ENCODE measurements at regions not wholly inside any gene's neighbourhood (a gene's known extent, or its start where the extent isn't known, plus 50 kb on each side); places are given as distances from the start of the nearest gene placed in this dataset.
"Not testable (repeated sequence)": the region's sequence is repeated elsewhere in the genome, so short reads cannot be mapped to it uniquely, and the experiment has no call there.

DNA sequence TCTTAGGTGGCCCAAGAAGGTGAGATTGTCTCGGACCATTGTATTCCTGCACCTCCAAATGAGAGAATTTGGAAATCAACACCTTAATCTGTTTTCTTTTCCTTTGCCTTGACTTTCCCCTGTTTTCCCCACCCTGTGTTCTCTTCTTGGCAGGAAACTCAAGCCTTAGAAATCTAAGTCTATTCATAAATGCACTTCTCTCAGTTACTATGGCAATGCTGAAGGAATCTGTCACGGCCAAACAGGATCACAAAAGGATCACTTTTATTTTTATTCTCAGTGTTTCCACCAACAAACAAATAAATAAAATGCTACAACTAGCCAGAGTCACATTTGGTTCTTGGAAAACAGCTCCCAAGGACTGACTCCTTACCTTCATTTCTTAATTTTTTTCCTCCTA lies 270.5 kb downstream of the BCAT1 start:
- TF ChIP-seq, protein P1, sequence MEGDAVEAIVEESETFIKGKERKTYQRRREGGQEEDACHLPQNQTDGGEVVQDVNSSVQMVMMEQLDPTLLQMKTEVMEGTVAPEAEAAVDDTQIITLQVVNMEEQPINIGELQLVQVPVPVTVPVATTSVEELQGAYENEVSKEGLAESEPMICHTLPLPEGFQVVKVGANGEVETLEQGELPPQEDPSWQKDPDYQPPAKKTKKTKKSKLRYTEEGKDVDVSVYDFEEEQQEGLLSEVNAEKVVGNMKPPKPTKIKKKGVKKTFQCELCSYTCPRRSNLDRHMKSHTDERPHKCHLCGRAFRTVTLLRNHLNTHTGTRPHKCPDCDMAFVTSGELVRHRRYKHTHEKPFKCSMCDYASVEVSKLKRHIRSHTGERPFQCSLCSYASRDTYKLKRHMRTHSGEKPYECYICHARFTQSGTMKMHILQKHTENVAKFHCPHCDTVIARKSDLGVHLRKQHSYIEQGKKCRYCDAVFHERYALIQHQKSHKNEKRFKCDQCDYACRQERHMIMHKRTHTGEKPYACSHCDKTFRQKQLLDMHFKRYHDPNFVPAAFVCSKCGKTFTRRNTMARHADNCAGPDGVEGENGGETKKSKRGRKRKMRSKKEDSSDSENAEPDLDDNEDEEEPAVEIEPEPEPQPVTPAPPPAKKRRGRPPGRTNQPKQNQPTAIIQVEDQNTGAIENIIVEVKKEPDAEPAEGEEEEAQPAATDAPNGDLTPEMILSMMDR (IDR thresholded peaks at IDR 0.05; ENCODE audit: insufficient read depth, low read length, severe bottlenecking) = no peak
- Histone ChIP-seq H3K27me3 (ENCODE audit: control insufficient read depth, insufficient read depth, low read length) (no peaks in the 10 kb centered on the region), H3K4me3 (ENCODE audit: low read depth, low read length) (no peak overlapping the region), H3K36me3 (ENCODE audit: control insufficient read depth, insufficient read depth, low read length) (no peaks in the 10 kb centered on the region)
- FAIRE-seq (no peak), DNase-seq (ENCODE audit: low read depth) (no peak)

DNA sequence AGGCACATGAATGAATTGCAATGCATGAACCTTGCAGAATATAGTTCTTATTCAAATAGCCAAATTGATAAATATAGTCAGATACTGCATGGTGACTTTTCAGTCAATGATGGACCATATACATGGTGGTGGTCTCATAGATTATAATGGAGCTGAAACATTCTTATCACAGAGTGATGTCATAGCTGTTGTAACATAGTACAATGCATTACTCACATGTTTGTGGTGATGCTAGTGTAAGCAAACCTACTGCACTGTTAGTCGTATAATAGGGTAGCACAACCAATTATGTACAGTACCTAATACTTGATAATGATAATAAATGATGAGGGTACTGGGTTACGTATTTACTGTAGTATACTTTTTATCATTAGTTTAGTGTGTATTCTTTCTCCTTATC lies 280.3 kb downstream of the BCAT1 start:
- DNase-seq (ENCODE audit: low read depth) = peak; percentile 37
- FAIRE-seq = no peak
- H3K4me3 ChIP-seq (ENCODE audit: low read depth, low read length) = no peak overlapping the region

DNA sequence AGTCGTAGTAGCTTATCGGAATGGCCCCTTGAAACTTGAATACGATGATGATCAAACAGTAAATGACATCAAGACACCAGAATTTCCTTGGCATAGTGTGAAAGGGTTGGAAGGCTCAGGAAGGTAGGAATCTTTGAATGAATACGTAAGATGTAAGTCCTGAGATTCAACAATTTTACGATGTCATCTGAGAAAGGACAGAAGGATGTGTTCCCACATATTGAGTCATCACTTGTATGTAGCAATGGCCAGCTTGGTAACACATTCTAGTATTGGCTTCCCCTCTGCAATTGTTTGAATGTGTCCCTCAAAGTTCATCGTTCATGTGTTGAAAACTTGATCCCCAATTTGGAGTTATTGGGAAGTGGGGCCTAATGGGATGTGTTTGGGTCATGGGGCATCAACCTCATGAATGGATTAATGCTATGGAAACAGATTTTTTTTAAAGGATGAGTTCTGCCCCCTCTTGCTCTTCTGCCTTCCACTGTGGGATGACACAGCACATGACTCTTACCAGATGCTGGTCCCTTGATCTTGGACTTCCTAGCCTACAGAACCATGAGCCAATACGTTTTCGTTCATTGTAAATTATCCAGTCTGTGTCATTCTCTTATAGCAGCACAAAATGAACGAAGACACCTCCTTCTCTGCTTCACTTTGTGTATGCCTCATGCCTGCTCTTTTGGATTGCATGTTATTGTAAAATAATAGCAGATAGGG lies 284.6 kb downstream of the BCAT1 start:
- no peaks in the 10 kb centered on the region for H3K27me3 ChIP-seq (ENCODE audit: control insufficient read depth, insufficient read depth, low read length)
- TF ChIP-seq, protein P1 (IDR thresholded peaks at IDR 0.05; ENCODE audit: insufficient read depth, low read length, severe bottlenecking) = no peak
- FAIRE-seq (no peak), DNase-seq (ENCODE audit: low read depth) (peak; percentile 13)
- H3K4me3 ChIP-seq (ENCODE audit: low read depth, low read length) = no peak overlapping the region
- H3K36me3 ChIP-seq (ENCODE audit: control insufficient read depth, insufficient read depth, low read length) = no peaks in the 10 kb centered on the region

More for the DNA sequence above, 280.3 kb downstream of the BCAT1 start:
- no peaks in the 10 kb centered on the region for H3K36me3 ChIP-seq (ENCODE audit: control insufficient read depth, insufficient read depth, low read length)
- no peaks in the 10 kb centered on the region for H3K27me3 ChIP-seq (ENCODE audit: control insufficient read depth, insufficient read depth, low read length)
- TF ChIP-seq, protein P1 (IDR thresholded peaks at IDR 0.05; ENCODE audit: insufficient read depth, low read length, severe bottlenecking) = no peak

DNA sequence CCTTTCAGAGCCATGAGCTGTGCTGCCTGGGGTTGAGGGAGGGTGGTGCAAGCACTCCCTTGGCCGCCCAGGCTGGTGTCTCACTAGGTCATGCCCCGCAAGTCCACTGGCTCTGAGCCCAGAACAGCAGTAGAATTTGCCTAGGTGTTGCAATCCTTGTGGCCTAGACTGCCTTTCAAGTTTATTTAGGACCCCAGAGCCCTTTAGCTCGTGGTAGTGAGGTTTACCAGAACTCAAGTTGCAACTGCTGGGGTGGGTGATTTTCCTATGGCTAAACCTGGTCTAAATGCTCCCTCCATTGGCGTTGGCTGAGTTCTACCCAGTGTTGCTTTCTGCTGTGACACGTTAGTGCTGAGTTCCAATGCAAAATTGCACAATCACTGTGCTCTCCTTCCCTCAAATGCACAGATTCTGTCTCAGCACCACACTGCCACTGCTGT lies 287.2 kb downstream of the BCAT1 start:
- H3K4me3 ChIP-seq (ENCODE audit: low read depth, low read length) = no peak overlapping the region
- FAIRE-seq = no peak
- no peaks in the 10 kb centered on the region for H3K36me3 ChIP-seq (ENCODE audit: control insufficient read depth, insufficient read depth, low read length)
- peak; percentile 52 for DNase-seq (ENCODE audit: low read depth)
- TF ChIP-seq, protein P1 (IDR thresholded peaks at IDR 0.05; ENCODE audit: insufficient read depth, low read length, severe bottlenecking) = no peak
- no peaks in the 10 kb centered on the region for H3K27me3 ChIP-seq (ENCODE audit: control insufficient read depth, insufficient read depth, low read length)

DNA sequence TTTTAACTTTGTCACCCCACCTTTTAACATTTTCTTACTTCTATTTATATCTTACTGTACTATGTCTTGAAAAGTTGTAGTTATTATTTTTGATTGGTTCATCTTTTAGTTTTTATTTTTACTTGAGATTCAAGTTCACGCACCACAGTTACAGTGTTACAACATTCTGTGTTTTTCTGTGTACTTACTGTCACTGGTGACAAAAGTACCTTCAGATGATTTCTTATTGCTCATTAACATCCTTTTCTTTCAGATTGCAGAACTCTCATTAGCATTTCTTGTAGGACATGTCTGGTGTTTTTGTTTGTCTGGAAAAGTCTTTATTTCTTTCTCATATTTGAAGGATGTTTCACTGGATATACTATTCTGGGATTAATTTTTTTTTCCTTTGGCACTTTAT lies 289.9 kb downstream of the BCAT1 start:
- no peak for FAIRE-seq
- no peaks in the 10 kb centered on the region for H3K27me3 ChIP-seq (ENCODE audit: control insufficient read depth, insufficient read depth, low read length)

DNA sequence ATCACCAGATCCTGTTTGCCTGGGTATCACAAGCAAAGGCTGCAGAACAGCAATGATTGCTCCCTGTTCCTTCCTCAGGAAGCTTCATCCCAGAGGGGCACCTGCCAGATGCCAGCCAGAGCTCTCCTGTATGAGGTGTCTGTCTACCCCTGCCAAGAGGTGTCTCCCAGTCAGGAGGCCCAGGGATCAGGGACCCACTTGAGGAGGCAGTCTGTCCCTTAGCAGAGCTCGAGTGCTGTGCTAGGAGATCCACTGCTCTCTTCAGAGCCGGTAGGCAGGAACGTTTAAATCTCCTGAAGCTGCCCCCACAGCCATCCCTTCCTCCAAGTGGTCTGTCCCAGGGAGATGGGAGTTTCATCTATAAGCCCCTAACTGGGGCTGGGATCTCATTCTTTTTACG lies 294.6 kb downstream of the BCAT1 start:
- not testable (repeated sequence) for DNase-seq (ENCODE audit: low read depth); H3K27me3 ChIP-seq (ENCODE audit: control insufficient read depth, insufficient read depth, low read length); H3K36me3 ChIP-seq (ENCODE audit: control insufficient read depth, insufficient read depth, low read length); H3K4me3 ChIP-seq (ENCODE audit: low read depth, low read length); FAIRE-seq

More for the DNA sequence above, 289.9 kb downstream of the BCAT1 start:
- no peak overlapping the region for H3K4me3 ChIP-seq (ENCODE audit: low read depth, low read length)
- DNase-seq (ENCODE audit: low read depth) = no peak
- no peaks in the 10 kb centered on the region for H3K36me3 ChIP-seq (ENCODE audit: control insufficient read depth, insufficient read depth, low read length)
- TF ChIP-seq, protein P1 (IDR thresholded peaks at IDR 0.05; ENCODE audit: insufficient read depth, low read length, severe bottlenecking) = no peak

Data from bronchial epithelial cell (primary cell).